MCF 10A (cell line): ENCODE measurements at regions not wholly inside any gene's neighbourhood (a gene's known extent, or its start where the extent isn't known, plus 50 kb on each side); places are given as distances from the start of the nearest gene placed in this dataset.

Experiments
- BruUV-seq: library from RNA; stranded (reverse); fragments of 400-500 nt; replicated peaks from 2 replicates; lab custom pipeline; 2021; lab: Mats Ljungman, UMichigan
- CTCF ChIA-PET: fragments of 300-600 bp; sonication (Branson Sonifier 250); formaldehyde crosslinking; extraction: SDS; loops from one replicate; lab custom pipeline; 2021; ENCODE audit warnings: antibody characterized with exemption, inconsistent platforms; lab: Yijun Ruan, JAX
- POLR2A ChIA-PET: fragments of 300-600, 350-650 bp; sonication (Branson Sonifier 250); formaldehyde crosslinking; extraction: SDS; loops from one replicate; lab custom pipeline; 2020; ENCODE audit warnings: antibody characterized with exemption, inconsistent platforms; lab: Yijun Ruan, JAX
- DNase-seq: peaks from one replicate; pipeline ENCODE4 v3.0.0-alpha.2; 2018; ENCODE audit not compliant: unreplicated experiment
- H3K27ac Mint-ChIP-seq: one replicate; pipeline ENCODE4 v1.8.0; 2022; ENCODE audit warnings: mild to moderate bottlenecking, low read depth, mixed read lengths; ENCODE audit not compliant: unreplicated experiment
- H3K27me3 Mint-ChIP-seq: one replicate; pipeline ENCODE4 v1.8.0; 2022; ENCODE audit warnings: mixed read lengths; ENCODE audit not compliant: insufficient read depth, unreplicated experiment
- H3K36me3 Mint-ChIP-seq: one replicate; pipeline ENCODE4 v1.8.0; 2022; ENCODE audit warnings: mild to moderate bottlenecking, moderate library complexity, mixed read lengths; ENCODE audit not compliant: insufficient read depth, unreplicated experiment
- H3K4me1 Mint-ChIP-seq: one replicate; pipeline ENCODE4 v1.8.0; 2022; ENCODE audit warnings: mixed read lengths; ENCODE audit not compliant: insufficient read depth, unreplicated experiment
- H3K4me3 Mint-ChIP-seq: one replicate; pipeline ENCODE4 v1.8.0; 2022; ENCODE audit warnings: mild to moderate bottlenecking, moderate library complexity, mixed read lengths; ENCODE audit not compliant: unreplicated experiment
- H3K9me3 Mint-ChIP-seq: one replicate; pipeline ENCODE4 v1.8.0; 2022; ENCODE audit warnings: mixed read lengths; ENCODE audit not compliant: unreplicated experiment
- intact Hi-C: fragments of 100-400 bp; cut with micrococcal nuclease; formaldehyde crosslinking; loops from 2 replicates; pipeline ENCODE4 v1.14.1; 2022
- TF ChIP-seq, protein P1 (sequence below): fragments of 200-600 bp; IDR thresholded peaks from one replicate; pipeline ENCODE4 v1.8.0; 2022; ENCODE audit warnings: antibody characterized with exemption, mild to moderate bottlenecking; ENCODE audit not compliant: unreplicated experiment

GRCh38 chr16:7278636-7279035 is 54.0 kb upstream of the RBFOX1 start:
- BruUV-seq = no TSS peak
- Mint-ChIP-seq H3K36me3 (no peaks in the 10 kb centered on the region), H3K9me3 (peaks cover 45% of the 10 kb centered on the region), H3K4me3 (no peak overlapping the region), H3K4me1 (no peaks in the 10 kb centered on the region), H3K27ac (no peak overlapping the region), H3K27me3 (no peaks in the 10 kb centered on the region)
- intact Hi-C loops = no loop called here
- POLR2A ChIA-PET = no interaction called here
- CTCF ChIA-PET = no interaction called here
- TF ChIP-seq, protein P1, sequence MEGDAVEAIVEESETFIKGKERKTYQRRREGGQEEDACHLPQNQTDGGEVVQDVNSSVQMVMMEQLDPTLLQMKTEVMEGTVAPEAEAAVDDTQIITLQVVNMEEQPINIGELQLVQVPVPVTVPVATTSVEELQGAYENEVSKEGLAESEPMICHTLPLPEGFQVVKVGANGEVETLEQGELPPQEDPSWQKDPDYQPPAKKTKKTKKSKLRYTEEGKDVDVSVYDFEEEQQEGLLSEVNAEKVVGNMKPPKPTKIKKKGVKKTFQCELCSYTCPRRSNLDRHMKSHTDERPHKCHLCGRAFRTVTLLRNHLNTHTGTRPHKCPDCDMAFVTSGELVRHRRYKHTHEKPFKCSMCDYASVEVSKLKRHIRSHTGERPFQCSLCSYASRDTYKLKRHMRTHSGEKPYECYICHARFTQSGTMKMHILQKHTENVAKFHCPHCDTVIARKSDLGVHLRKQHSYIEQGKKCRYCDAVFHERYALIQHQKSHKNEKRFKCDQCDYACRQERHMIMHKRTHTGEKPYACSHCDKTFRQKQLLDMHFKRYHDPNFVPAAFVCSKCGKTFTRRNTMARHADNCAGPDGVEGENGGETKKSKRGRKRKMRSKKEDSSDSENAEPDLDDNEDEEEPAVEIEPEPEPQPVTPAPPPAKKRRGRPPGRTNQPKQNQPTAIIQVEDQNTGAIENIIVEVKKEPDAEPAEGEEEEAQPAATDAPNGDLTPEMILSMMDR = no peak
- no peak for DNase-seq

DNA sequence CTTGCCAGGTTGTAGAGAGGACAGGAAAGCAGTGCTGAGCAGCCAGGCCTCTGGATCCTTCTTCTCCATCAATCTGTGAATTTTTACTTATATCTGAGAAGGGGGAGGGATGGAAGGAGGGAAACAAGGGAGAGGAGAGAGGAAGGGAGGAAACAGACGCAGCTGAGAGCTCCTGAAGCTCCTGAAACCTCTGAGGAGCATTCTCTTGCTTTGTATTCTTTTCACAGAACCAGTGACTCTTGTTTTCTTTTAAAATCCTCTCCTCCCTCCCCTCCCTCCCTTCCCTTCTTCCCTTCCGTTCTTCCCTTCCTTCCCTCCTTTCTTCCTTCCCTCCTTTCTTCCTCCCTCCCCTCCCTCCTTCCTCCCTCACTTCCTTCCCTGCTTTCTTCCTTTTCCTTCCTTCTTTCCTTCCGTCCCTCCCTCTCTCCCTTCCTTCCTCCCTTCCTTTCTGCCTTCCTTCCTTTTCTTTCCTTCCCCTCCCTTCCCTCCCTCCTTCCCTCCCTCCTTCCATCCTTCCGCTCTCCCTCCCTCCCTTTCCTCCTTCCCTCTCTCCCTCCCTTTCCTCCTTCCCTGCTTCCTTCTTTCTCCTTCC is 60.0 kb upstream of the RBFOX1 start:
- peaks cover 35% of the 10 kb centered on the region for H3K9me3 Mint-ChIP-seq
- H3K27me3 Mint-ChIP-seq = no peaks in the 10 kb centered on the region
- H3K36me3 Mint-ChIP-seq = no peaks in the 10 kb centered on the region
- no TSS peak for BruUV-seq
- CTCF ChIA-PET = no interaction called here
- POLR2A ChIA-PET = no interaction called here
- H3K27ac Mint-ChIP-seq = no peak overlapping the region
- TF ChIP-seq, protein P1 = no peak
- no peaks in the 10 kb centered on the region for H3K4me1 Mint-ChIP-seq
- DNase-seq = no peak
- intact Hi-C loops = no loop called here
- H3K4me3 Mint-ChIP-seq = no peak overlapping the region

DNA sequence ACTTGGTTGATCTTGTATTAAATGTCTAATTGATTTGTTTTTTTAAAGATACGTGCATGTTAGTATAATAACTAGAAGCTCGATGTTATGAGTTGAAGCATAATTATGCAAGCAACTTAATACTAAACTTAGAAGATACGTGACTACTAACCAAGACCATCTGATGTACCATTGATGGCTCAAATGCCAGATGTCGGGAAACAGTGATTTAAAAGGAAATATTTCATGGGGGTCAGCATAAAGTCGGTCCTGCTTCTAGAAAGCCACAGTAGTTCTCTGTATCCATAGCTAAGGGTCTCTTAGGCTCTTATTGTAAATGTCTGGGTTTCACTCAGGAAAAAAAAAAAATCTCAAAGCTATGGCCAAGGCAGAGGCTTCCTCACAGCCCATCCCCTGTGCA is 61.2 kb upstream of the RBFOX1 start:
- TF ChIP-seq, protein P1 = no peak
- no peaks in the 10 kb centered on the region for H3K4me1 Mint-ChIP-seq
- ChIA-PET POLR2A (no interaction called here), CTCF (no interaction called here)
- DNase-seq = no peak
- H3K9me3 Mint-ChIP-seq = peaks cover 40% of the 10 kb centered on the region
- H3K27ac Mint-ChIP-seq = no peak overlapping the region
- H3K27me3 Mint-ChIP-seq = no peaks in the 10 kb centered on the region
- no peaks in the 10 kb centered on the region for H3K36me3 Mint-ChIP-seq
- no TSS peak for BruUV-seq
- no peak overlapping the region for H3K4me3 Mint-ChIP-seq
- intact Hi-C loops = no loop called here

- H3K27ac Mint-ChIP-seq = no peak overlapping the region
- TF ChIP-seq, protein P1 = no peak
- H3K9me3 Mint-ChIP-seq = peaks cover 47% of the 10 kb centered on the region
- H3K4me3 Mint-ChIP-seq = no peak overlapping the region
- no peaks in the 10 kb centered on the region for H3K27me3 Mint-ChIP-seq
- H3K4me1 Mint-ChIP-seq = no peaks in the 10 kb centered on the region
- DNase-seq = no peak
- no peaks in the 10 kb centered on the region for H3K36me3 Mint-ChIP-seq
- ChIA-PET POLR2A (no interaction called here), CTCF (no interaction called here)
- BruUV-seq = no TSS peak
- intact Hi-C loops = no loop called here
Observed at GRCh38 chr16:7270823-7271222, 61.8 kb upstream of the RBFOX1 start.
